Neural progenitor cell (in vitro differentiated cells): ENCODE measurements at regions not wholly inside any gene's neighbourhood (a gene's known extent, or its start where the extent isn't known, plus 50 kb on each side); places are given as distances from the start of the nearest gene placed in this dataset.

Experiments
- DNase-seq: peaks from one replicate; pipeline ENCODE4 v3.0.0-alpha.2; 2016; ENCODE audit warnings: low spot score
- H2AFZ ChIP-seq: fragments of 200-600 bp; sonication (generic); replicated peaks from 2 replicates; pipeline ENCODE4 v1.6.1; 2016; ENCODE audit warnings: antibody characterized with exemption
- H3F3A ChIP-seq: fragments of 200-600 bp; sonication (generic); 2 replicates; pipeline ENCODE4 v1.6.1; 2016; ENCODE audit warnings: antibody characterized with exemption, low read depth
- H3K27ac ChIP-seq: fragments of 200-600 bp; sonication (generic); 2 replicates; pipeline ENCODE4 v1.5.1; 2016; ENCODE audit warnings: mild to moderate bottlenecking
- H3K27me3 ChIP-seq: fragments of 200-600 bp; sonication (generic); 2 replicates; pipeline ENCODE4 v1.6.1; 2016; ENCODE audit warnings: mild to moderate bottlenecking, moderate library complexity
- H3K36me3 ChIP-seq: fragments of 200-600 bp; sonication (generic); 2 replicates; pipeline ENCODE4 v1.5.1; 2016
- H3K4me1 ChIP-seq: fragments of 200-600 bp; sonication (generic); 2 replicates; pipeline ENCODE4 v1.6.1; 2016; ENCODE audit warnings: mixed run types
- H3K4me2 ChIP-seq: fragments of 200-600 bp; sonication (generic); 2 replicates; pipeline ENCODE4 v1.6.1; 2016
- H3K4me3 ChIP-seq: fragments of 200-600 bp; sonication (generic); 2 replicates; pipeline ENCODE4 v1.5.1; 2016
- H3K79me2 ChIP-seq: fragments of 200-600 bp; sonication (generic); 2 replicates; pipeline ENCODE4 v1.6.1; 2016; ENCODE audit warnings: low read depth
- H3K9ac ChIP-seq: fragments of 200-600 bp; sonication (generic); 2 replicates; pipeline ENCODE4 v1.6.1; 2016
- H3K9me3 ChIP-seq: fragments of 200-600 bp; sonication (generic); 2 replicates; pipeline ENCODE4 v1.5.1; 2016; ENCODE audit warnings: low read depth
- H4K20me1 ChIP-seq: fragments of 200-600 bp; sonication (generic); 2 replicates; pipeline ENCODE4 v1.6.1; 2016; ENCODE audit warnings: low read depth
- H3K27ac Mint-ChIP-seq: 3 replicates; pipeline ENCODE4 v1.8.0; 2021; ENCODE audit warnings: mixed read lengths
- H3K27me3 Mint-ChIP-seq: 2 replicates; pipeline ENCODE4 v1.8.0; 2022; ENCODE audit warnings: low read depth, mild to moderate bottlenecking, inconsistent platforms, moderate library complexity, mixed read lengths; ENCODE audit not compliant: insufficient read depth
- H3K36me3 Mint-ChIP-seq: 3 replicates; pipeline ENCODE4 v1.8.0; 2021; ENCODE audit warnings: mixed read lengths
- H3K4me1 Mint-ChIP-seq: 3 replicates; pipeline ENCODE4 v1.8.0; 2021; ENCODE audit warnings: mixed read lengths
- H3K4me3 Mint-ChIP-seq: 3 replicates; pipeline ENCODE4 v1.8.0; 2021; ENCODE audit warnings: mild to moderate bottlenecking, moderate library complexity, mixed read lengths
- H3K9me3 Mint-ChIP-seq: 3 replicates; pipeline ENCODE4 v1.8.0; 2020; ENCODE audit warnings: mixed read lengths
- EZH2 ChIP-seq: fragments of 200-600 bp; sonication (generic); IDR thresholded peaks from 2 replicates; pipeline ENCODE4 v1.6.1; 2017; ENCODE audit warnings: antibody characterized with exemption, mild to moderate bottlenecking, moderate library complexity
- EZH2phosphoT487 ChIP-seq: fragments of 200-600 bp; sonication (generic); IDR thresholded peaks from 2 replicates; pipeline ENCODE4 v1.6.1; 2017; ENCODE audit warnings: antibody characterized with exemption
- TF ChIP-seq, protein P1 (sequence below): fragments of 200-600 bp; sonication (generic); IDR thresholded peaks from 2 replicates; pipeline ENCODE4 v1.5.1; 2017; ENCODE audit warnings: antibody characterized with exemption, mild to moderate bottlenecking

DNA sequence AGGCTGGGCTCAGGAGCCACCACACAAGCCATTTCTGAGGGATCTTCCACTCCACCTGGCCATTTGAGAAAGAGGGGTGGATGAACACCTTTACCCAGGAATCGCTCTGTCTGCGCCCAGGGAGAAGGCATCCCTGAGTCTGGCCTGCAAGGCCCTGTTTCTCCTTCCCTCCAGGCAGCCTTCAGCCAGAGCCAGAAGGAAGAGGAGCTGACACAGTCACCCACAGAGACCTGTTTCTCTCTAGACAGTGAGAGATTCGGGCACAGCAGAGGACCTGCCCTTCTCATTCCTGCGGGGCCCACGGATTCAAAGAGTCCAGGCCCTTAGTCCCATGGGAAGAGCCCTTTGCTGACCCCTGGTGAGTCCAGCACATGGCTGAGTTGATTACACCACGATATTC, 127.5 kb upstream of the TNS3 start:
- Mint-ChIP-seq H3K27ac (no peak overlapping the region), H3K27me3 (peaks cover 2% of the 10 kb centered on the region), H3K9me3 (no peaks in the 10 kb centered on the region), H3K36me3 (no peaks in the 10 kb centered on the region), H3K4me1 (no peaks in the 10 kb centered on the region), H3K4me3 (no peak overlapping the region)
- Histone ChIP-seq H3K79me2 (no peaks in the 10 kb centered on the region), H3K9ac (no peak overlapping the region), H2AFZ (no peak overlapping the region), H4K20me1 (no peaks in the 10 kb centered on the region), H3F3A (no peaks in the 10 kb centered on the region), H3K4me3 (no peak overlapping the region), H3K27me3 (no peaks in the 10 kb centered on the region), H3K27ac (no peak overlapping the region), H3K4me1 (no peaks in the 10 kb centered on the region), H3K4me2 (no peak overlapping the region), H3K9me3 (no peaks in the 10 kb centered on the region), H3K36me3 (no peaks in the 10 kb centered on the region)
- TF ChIP-seq EZH2phosphoT487 (no peak), EZH2 (no peak)
- TF ChIP-seq, protein P1, sequence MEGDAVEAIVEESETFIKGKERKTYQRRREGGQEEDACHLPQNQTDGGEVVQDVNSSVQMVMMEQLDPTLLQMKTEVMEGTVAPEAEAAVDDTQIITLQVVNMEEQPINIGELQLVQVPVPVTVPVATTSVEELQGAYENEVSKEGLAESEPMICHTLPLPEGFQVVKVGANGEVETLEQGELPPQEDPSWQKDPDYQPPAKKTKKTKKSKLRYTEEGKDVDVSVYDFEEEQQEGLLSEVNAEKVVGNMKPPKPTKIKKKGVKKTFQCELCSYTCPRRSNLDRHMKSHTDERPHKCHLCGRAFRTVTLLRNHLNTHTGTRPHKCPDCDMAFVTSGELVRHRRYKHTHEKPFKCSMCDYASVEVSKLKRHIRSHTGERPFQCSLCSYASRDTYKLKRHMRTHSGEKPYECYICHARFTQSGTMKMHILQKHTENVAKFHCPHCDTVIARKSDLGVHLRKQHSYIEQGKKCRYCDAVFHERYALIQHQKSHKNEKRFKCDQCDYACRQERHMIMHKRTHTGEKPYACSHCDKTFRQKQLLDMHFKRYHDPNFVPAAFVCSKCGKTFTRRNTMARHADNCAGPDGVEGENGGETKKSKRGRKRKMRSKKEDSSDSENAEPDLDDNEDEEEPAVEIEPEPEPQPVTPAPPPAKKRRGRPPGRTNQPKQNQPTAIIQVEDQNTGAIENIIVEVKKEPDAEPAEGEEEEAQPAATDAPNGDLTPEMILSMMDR: no peak
- DNase-seq: no peak

DNA sequence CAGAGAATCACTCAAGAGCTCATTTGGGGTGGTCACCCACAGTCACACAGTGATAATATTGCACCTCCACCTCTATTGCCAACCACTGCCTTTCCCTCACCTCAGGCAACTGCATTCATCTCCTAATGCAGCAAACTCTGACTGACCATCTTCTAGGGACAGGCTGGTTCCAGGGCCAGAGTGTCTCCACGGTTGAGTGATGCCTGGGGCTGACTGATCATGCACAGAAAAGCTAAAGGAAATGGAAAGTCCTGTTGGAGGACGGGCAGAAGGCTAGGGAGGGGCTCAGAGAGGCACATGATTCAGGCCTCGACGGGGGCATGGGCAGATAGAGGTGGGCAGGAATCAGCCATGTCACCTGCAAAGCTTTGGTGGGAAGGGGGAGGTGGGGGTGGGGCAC, 127.1 kb upstream of the TNS3 start:
- H4K20me1 ChIP-seq: no peaks in the 10 kb centered on the region
- no peaks in the 10 kb centered on the region for H3F3A ChIP-seq
- no peaks in the 10 kb centered on the region for H3K4me1 ChIP-seq
- Mint-ChIP-seq H3K27me3 (no peaks in the 10 kb centered on the region), H3K9me3 (no peaks in the 10 kb centered on the region), H3K4me3 (no peak overlapping the region), H3K27ac (no peak overlapping the region), H3K36me3 (no peaks in the 10 kb centered on the region), H3K4me1 (no peaks in the 10 kb centered on the region)
- DNase-seq: no peak
- H3K27ac ChIP-seq: no peak overlapping the region
- no peaks in the 10 kb centered on the region for H3K79me2 ChIP-seq
- no peaks in the 10 kb centered on the region for H3K36me3 ChIP-seq
- TF ChIP-seq EZH2 (no peak), EZH2phosphoT487 (no peak)
- TF ChIP-seq, protein P1: no peak
- no peaks in the 10 kb centered on the region for H3K27me3 ChIP-seq
- no peak overlapping the region for H2AFZ ChIP-seq
- no peak overlapping the region for H3K4me3 ChIP-seq
- H3K4me2 ChIP-seq: no peak overlapping the region
- H3K9ac ChIP-seq: no peak overlapping the region
- H3K9me3 ChIP-seq: no peaks in the 10 kb centered on the region

DNA sequence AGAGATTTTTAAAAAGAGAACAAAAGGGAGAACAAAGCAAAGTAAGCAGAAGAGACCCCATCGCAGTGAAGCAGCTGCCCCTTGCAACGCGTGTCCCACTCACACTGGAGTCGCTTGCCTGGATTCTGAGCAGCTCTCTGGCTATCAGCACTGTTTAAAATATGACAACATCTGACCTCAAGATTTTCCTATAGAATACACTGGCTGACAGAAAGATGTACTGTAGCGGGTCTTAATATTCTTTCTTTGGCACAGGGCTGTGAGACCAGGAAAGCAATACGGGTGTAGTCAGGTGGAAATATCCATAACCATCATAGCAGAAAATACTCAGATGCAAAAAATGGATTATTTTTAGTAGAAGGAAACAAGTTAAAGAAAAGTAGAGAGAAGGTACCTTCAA, 125.7 kb upstream of the TNS3 start:
- Histone ChIP-seq H3K4me3 (no peak overlapping the region), H3K27me3 (no peaks in the 10 kb centered on the region), H3K4me1 (no peaks in the 10 kb centered on the region), H2AFZ (no peak overlapping the region), H3F3A (no peaks in the 10 kb centered on the region), H3K9me3 (no peaks in the 10 kb centered on the region), H3K36me3 (no peaks in the 10 kb centered on the region), H3K9ac (no peak overlapping the region), H3K27ac (no peak overlapping the region), H4K20me1 (no peaks in the 10 kb centered on the region), H3K4me2 (no peak overlapping the region), H3K79me2 (no peaks in the 10 kb centered on the region)
- Mint-ChIP-seq H3K36me3 (no peaks in the 10 kb centered on the region), H3K4me3 (no peak overlapping the region), H3K9me3 (no peaks in the 10 kb centered on the region), H3K27me3 (no peaks in the 10 kb centered on the region), H3K4me1 (no peaks in the 10 kb centered on the region), H3K27ac (no peak overlapping the region)
- no peak for TF ChIP-seq EZH2phosphoT487
- no peak for TF ChIP-seq EZH2
- TF ChIP-seq, protein P1: no peak
- DNase-seq: no peak

DNA sequence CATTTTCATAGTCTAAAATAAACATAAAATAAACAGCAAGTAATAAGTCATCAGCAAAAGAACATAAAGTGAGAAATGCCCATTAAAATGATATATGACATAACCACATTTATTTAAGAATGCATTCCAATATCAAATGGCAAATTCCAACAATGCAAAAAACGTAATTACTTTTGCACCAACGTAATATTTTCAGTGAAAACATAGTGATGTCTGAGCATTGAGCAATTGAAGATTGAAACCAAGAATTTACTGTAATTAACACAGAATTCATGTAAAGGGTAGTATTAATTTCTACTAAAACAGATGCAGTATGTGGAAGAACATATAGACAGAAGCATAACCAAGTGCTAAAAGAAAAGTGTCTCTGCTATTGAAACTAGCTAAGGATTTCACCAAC, 123.0 kb upstream of the TNS3 start:
- Histone ChIP-seq H3K36me3 (no peaks in the 10 kb centered on the region), H2AFZ (no peak overlapping the region), H3K4me1 (no peaks in the 10 kb centered on the region), H3K4me3 (no peak overlapping the region), H3K27me3 (no peaks in the 10 kb centered on the region), H3K79me2 (no peaks in the 10 kb centered on the region), H4K20me1 (no peaks in the 10 kb centered on the region), H3K9me3 (no peaks in the 10 kb centered on the region), H3K9ac (no peak overlapping the region), H3K27ac (no peak overlapping the region), H3K4me2 (no peak overlapping the region), H3F3A (no peaks in the 10 kb centered on the region)
- no peak overlapping the region for H3K27ac Mint-ChIP-seq
- H3K4me3 Mint-ChIP-seq: no peak overlapping the region
- H3K36me3 Mint-ChIP-seq: no peaks in the 10 kb centered on the region
- H3K9me3 Mint-ChIP-seq: no peaks in the 10 kb centered on the region
- DNase-seq: no peak
- TF ChIP-seq EZH2phosphoT487 (no peak), EZH2 (no peak)
- TF ChIP-seq, protein P1: no peak
- no peaks in the 10 kb centered on the region for H3K4me1 Mint-ChIP-seq
- H3K27me3 Mint-ChIP-seq: no peaks in the 10 kb centered on the region
